ENCODE measurements at regions not wholly inside any gene's neighbourhood (a gene's known extent, or its start where the extent isn't known, plus 50 kb on each side); places are given as distances from the start of the nearest gene placed in this dataset.
"Not testable (repeated sequence)": the region's sequence is repeated elsewhere in the genome, so short reads cannot be mapped to it uniquely, and the experiment has no call there.

GRCh38 chr1:112855152-112855828 lies 100.7 kb downstream of the SLC16A1 start:
- DNase-seq: no peak
- Mint-ChIP-seq H3K27me3 (peaks cover 34% of the 10 kb centered on the region), H3K4me1 (no peaks in the 10 kb centered on the region), H3K9me3 (ENCODE audit: low read depth) (no peaks in the 10 kb centered on the region), H3K36me3 (ENCODE audit: low read depth) (no peaks in the 10 kb centered on the region), H3K4me3 (no peak overlapping the region), H3K27ac (no peak overlapping the region)
- CTCF ChIA-PET: no interaction called here
- intact Hi-C loops (cut with DNase I, micrococcal nuclease): no loop called here
- POLR2A ChIA-PET: no interaction called here
- no peak for ATAC-seq

DNA sequence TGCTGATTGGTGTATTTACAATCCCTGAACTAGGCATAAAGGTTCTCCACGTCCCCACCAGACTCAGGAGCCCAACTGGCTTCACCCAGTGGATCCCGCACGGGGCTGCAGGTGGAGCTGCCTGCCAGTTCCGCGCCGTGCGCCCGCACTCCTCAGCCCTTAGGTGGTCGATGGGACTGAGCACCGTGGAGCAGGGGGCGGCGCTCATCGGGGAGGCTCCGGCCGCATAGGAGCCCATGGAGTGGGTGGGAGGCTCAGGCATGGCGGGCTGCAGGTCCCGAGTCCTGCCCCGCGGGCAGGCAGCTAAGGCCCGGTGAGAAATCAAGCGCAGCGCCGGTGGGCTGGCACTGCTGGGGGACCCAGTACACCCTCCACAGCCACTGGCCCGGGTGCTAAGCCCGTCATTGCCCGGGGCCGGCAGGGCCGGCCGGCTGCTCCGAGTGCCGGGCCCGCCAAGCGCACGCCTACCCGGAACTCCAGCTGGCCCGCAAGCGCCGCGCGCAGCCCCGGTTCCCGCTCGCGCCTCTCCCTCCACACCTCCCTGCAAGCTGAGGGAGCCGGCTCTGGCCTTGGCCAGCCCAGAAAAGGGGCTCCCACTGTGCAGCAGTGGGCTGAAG lies 101.5 kb downstream of the SLC16A1 start:
- POLR2A ChIA-PET; H3K4me1 Mint-ChIP-seq; H3K9me3 Mint-ChIP-seq (ENCODE audit: low read depth); intact Hi-C loops (cut with DNase I, micrococcal nuclease); H3K36me3 Mint-ChIP-seq (ENCODE audit: low read depth); ATAC-seq; DNase-seq; H3K4me3 Mint-ChIP-seq; H3K27ac Mint-ChIP-seq; CTCF ChIA-PET: not testable (repeated sequence)
- peaks cover 41% of the 10 kb centered on the region for H3K27me3 Mint-ChIP-seq

- H3K36me3 Mint-ChIP-seq (ENCODE audit: low read depth); POLR2A ChIA-PET; H3K9me3 Mint-ChIP-seq (ENCODE audit: low read depth); H3K4me3 Mint-ChIP-seq; H3K27ac Mint-ChIP-seq; DNase-seq; CTCF ChIA-PET; ATAC-seq; H3K4me1 Mint-ChIP-seq; intact Hi-C loops (cut with DNase I, micrococcal nuclease): not testable (repeated sequence)
- H3K27me3 Mint-ChIP-seq: peaks cover 43% of the 10 kb centered on the region
Measured at GRCh38 chr1:112853915-112854314, 102.1 kb downstream of the SLC16A1 start.

- ChIA-PET CTCF (no interaction called here), POLR2A (no interaction called here)
- Mint-ChIP-seq H3K4me3 (no peak overlapping the region), H3K36me3 (ENCODE audit: low read depth) (no peaks in the 10 kb centered on the region), H3K9me3 (ENCODE audit: low read depth) (no peaks in the 10 kb centered on the region), H3K4me1 (no peaks in the 10 kb centered on the region), H3K27ac (no peak overlapping the region), H3K27me3 (peaks cover 49% of the 10 kb centered on the region)
- intact Hi-C loops (cut with DNase I, micrococcal nuclease): no loop called here
- ATAC-seq: no peak
- no peak for DNase-seq
Measured at GRCh38 chr1:112852934-112853333, 103.1 kb downstream of the SLC16A1 start.

- CTCF ChIA-PET: no interaction called here
- ATAC-seq: no peak
Measured at GRCh38 chr1:112852276-112852675, 103.7 kb downstream of the SLC16A1 start.

GRCh38 chr1:112850034-112850757 lies 105.8 kb downstream of the SLC16A1 start:
- Mint-ChIP-seq H3K4me3 (no peak overlapping the region), H3K27ac (no peak overlapping the region), H3K27me3 (peaks cover 46% of the 10 kb centered on the region), H3K36me3 (ENCODE audit: low read depth) (no peaks in the 10 kb centered on the region), H3K4me1 (no peaks in the 10 kb centered on the region), H3K9me3 (ENCODE audit: low read depth) (no peaks in the 10 kb centered on the region)
- DNase-seq (no peak), ATAC-seq (no peak)
- CTCF ChIA-PET: no interaction called here
- POLR2A ChIA-PET: no interaction called here
- intact Hi-C loops (cut with DNase I, micrococcal nuclease): no loop called here

More at GRCh38 chr1:112852276-112852675, 103.7 kb downstream of the SLC16A1 start:
- intact Hi-C loops (cut with DNase I, micrococcal nuclease): no loop called here
- H3K27ac Mint-ChIP-seq: no peak overlapping the region
- no peaks in the 10 kb centered on the region for H3K4me1 Mint-ChIP-seq
- H3K27me3 Mint-ChIP-seq: peaks cover 49% of the 10 kb centered on the region
- no peaks in the 10 kb centered on the region for H3K9me3 Mint-ChIP-seq (ENCODE audit: low read depth)
- no peaks in the 10 kb centered on the region for H3K36me3 Mint-ChIP-seq (ENCODE audit: low read depth)
- no peak for DNase-seq
- no peak overlapping the region for H3K4me3 Mint-ChIP-seq
- POLR2A ChIA-PET: no interaction called here

GRCh38 chr1:112849425-112850033 lies 106.5 kb downstream of the SLC16A1 start:
- Mint-ChIP-seq H3K9me3 (ENCODE audit: low read depth) (no peaks in the 10 kb centered on the region), H3K36me3 (ENCODE audit: low read depth) (no peaks in the 10 kb centered on the region), H3K4me3 (no peak overlapping the region), H3K27ac (no peak overlapping the region), H3K27me3 (peaks cover 43% of the 10 kb centered on the region), H3K4me1 (no peaks in the 10 kb centered on the region)
- ATAC-seq (no peak), DNase-seq (peak; percentile 20)
- intact Hi-C loops (cut with DNase I, micrococcal nuclease): no loop called here
- ChIA-PET CTCF (interaction anchor here (0.7 kb wide), 1 partner anchor 130 kb away, joined by 4 read pairs; no protein-coding TSS in a partner anchor), POLR2A (no interaction called here)

- CTCF ChIA-PET: interaction anchor here (0.7 kb wide), 1 partner anchor 956 kb away, joined by 3 read pairs; no protein-coding TSS in a partner anchor
- no peaks in the 10 kb centered on the region for H3K36me3 Mint-ChIP-seq (ENCODE audit: low read depth)
- peaks cover 12% of the 10 kb centered on the region for H3K4me1 Mint-ChIP-seq
- H3K27me3 Mint-ChIP-seq: peaks cover 9% of the 10 kb centered on the region
- DNase-seq: no peak
- no peak overlapping the region for H3K27ac Mint-ChIP-seq
- POLR2A ChIA-PET: no interaction called here
- intact Hi-C loops (cut with DNase I, micrococcal nuclease): no loop called here
- ATAC-seq: no peak
- no peaks in the 10 kb centered on the region for H3K9me3 Mint-ChIP-seq (ENCODE audit: low read depth)
- H3K4me3 Mint-ChIP-seq: no peak overlapping the region
Measured at GRCh38 chr1:112841825-112842224, 114.2 kb downstream of the SLC16A1 start.

GRCh38 chr1:112840631-112841624 lies 115.1 kb downstream of the SLC16A1 start:
- Mint-ChIP-seq H3K4me1 (peaks cover 12% of the 10 kb centered on the region), H3K27ac (no peak overlapping the region), H3K36me3 (ENCODE audit: low read depth) (no peaks in the 10 kb centered on the region), H3K4me3 (no peak overlapping the region), H3K9me3 (ENCODE audit: low read depth) (no peaks in the 10 kb centered on the region), H3K27me3 (peaks cover 9% of the 10 kb centered on the region)
- CTCF ChIA-PET: interaction anchor here (0.6 to 1.1 kb wide), 4 partner anchors 11 to 956 kb away, joined by 3 to 4 read pairs (median 3); partner anchors contain the start of gene PPM1J
- DNase-seq: no peak
- intact Hi-C loops (cut with DNase I, micrococcal nuclease): no loop called here
- ATAC-seq: no peak
- POLR2A ChIA-PET: interaction anchor here (0.6 kb wide), 2 partner anchors 45 to 789 kb away, joined by 3 to 4 read pairs; no protein-coding TSS in a partner anchor

- intact Hi-C loops (cut with DNase I, micrococcal nuclease): no loop called here
- ChIA-PET CTCF (no interaction called here), POLR2A (no interaction called here)
- Mint-ChIP-seq H3K27ac (no peak overlapping the region), H3K9me3 (ENCODE audit: low read depth) (no peaks in the 10 kb centered on the region), H3K36me3 (ENCODE audit: low read depth) (no peaks in the 10 kb centered on the region), H3K4me1 (peaks cover 12% of the 10 kb centered on the region), H3K27me3 (no peaks in the 10 kb centered on the region), H3K4me3 (no peak overlapping the region)
- ATAC-seq: no peak
- DNase-seq: no peak
Measured at GRCh38 chr1:112836642-112837041, 119.4 kb downstream of the SLC16A1 start.

- no peak for DNase-seq
- H3K4me3 Mint-ChIP-seq: no peak overlapping the region
- no peaks in the 10 kb centered on the region for H3K4me1 Mint-ChIP-seq
- H3K27ac Mint-ChIP-seq: no peak overlapping the region
- CTCF ChIA-PET: no interaction called here
- intact Hi-C loops (cut with DNase I, micrococcal nuclease): no loop called here
- ATAC-seq: no peak
- H3K36me3 Mint-ChIP-seq (ENCODE audit: low read depth): no peaks in the 10 kb centered on the region
- H3K27me3 Mint-ChIP-seq: no peaks in the 10 kb centered on the region
- POLR2A ChIA-PET: no interaction called here
- H3K9me3 Mint-ChIP-seq (ENCODE audit: low read depth): no peaks in the 10 kb centered on the region
Measured at GRCh38 chr1:112833806-112834205, 118.7 kb upstream of the PPM1J start.
